PC-3 (cell line): ENCODE measurements at regions not wholly inside any gene's neighbourhood (a gene's known extent, or its start where the extent isn't known, plus 50 kb on each side); places are given as distances from the start of the nearest gene placed in this dataset.

Source experiments
- ATAC-seq: fragments of 200-7000 bp; cut with Tn5 transposase; 2 replicates; pipeline ENCODE4 v1.9.1; 2020; ENCODE audit warnings: mild to moderate bottlenecking, moderate library complexity
- BruUV-seq: library from RNA; stranded (reverse); fragments of 400-500 nt; replicated peaks from 2 replicates; lab custom pipeline; 2021; lab: Mats Ljungman, UMichigan
- CTCF ChIA-PET: fragments of 300-600 bp; sonication (Branson Sonifier 250); formaldehyde crosslinking; loops from one replicate; lab custom pipeline; 2022; ENCODE audit warnings: antibody characterized with exemption; lab: Charles Lee
- POLR2A ChIA-PET: fragments of 300-600 bp; sonication (Branson Sonifier 250); formaldehyde crosslinking; loops from one replicate; lab custom pipeline; 2022; ENCODE audit warnings: antibody characterized with exemption; ENCODE audit not compliant: unreplicated experiment; lab: Charles Lee
- DNase-seq: peaks from one replicate; pipeline ENCODE4 v3.0.0-alpha.2; 2015
- H2AFZ ChIP-seq: fragments of 300-600 bp; sonication (generic); 2 replicates; pipeline ENCODE4 v1.6.0; 2016; ENCODE audit warnings: antibody characterized with exemption, low read length
- H3F3A ChIP-seq: fragments of 300-600 bp; sonication (generic); one replicate; pipeline ENCODE4 v1.6.0; 2017; ENCODE audit warnings: antibody characterized with exemption, low read length, control low read depth, mild to moderate bottlenecking; ENCODE audit not compliant: unreplicated experiment
- H3K27ac ChIP-seq: fragments of 300-600 bp; sonication (generic); 2 replicates; pipeline ENCODE4 v1.5.1; 2016; ENCODE audit warnings: mild to moderate bottlenecking, low read length
- H3K27me3 ChIP-seq: fragments of 300-600 bp; sonication (generic); 2 replicates; pipeline ENCODE4 v1.6.1; 2016; ENCODE audit warnings: low read length, mixed read lengths
- H3K36me3 ChIP-seq: fragments of 300-600 bp; sonication (generic); 2 replicates; pipeline ENCODE4 v1.6.1; 2016; ENCODE audit warnings: low read depth, mixed run types, low read length, mixed read lengths
- H3K4me1 ChIP-seq: fragments of 300-600 bp; sonication (generic); 2 replicates; pipeline ENCODE4 v1.5.1; 2016; ENCODE audit warnings: low read length; ENCODE audit not compliant: insufficient read depth
- H3K4me2 ChIP-seq: fragments of 300-600 bp; sonication (generic); 2 replicates; pipeline ENCODE4 v1.6.0; 2016; ENCODE audit warnings: low read length
- H3K4me3 ChIP-seq: fragments of 300-600 bp; sonication (generic); 2 replicates; pipeline ENCODE4 v1.5.1; 2016; ENCODE audit warnings: mild to moderate bottlenecking, low read length, mixed read lengths
- H3K79me2 ChIP-seq: fragments of 300-600 bp; sonication (generic); 2 replicates; pipeline ENCODE4 v1.6.1; 2017; ENCODE audit warnings: low read length, mixed read lengths
- H3K9ac ChIP-seq: fragments of 300-600 bp; sonication (generic); 2 replicates; pipeline ENCODE4 v1.6.0; 2016; ENCODE audit warnings: mild to moderate bottlenecking, low read length
- H3K9me2 ChIP-seq: fragments of 300-600 bp; sonication (generic); replicated peaks from 2 replicates; pipeline ENCODE4 v1.6.1; 2016; ENCODE audit warnings: mixed run types, low read length, mixed read lengths
- H3K9me3 ChIP-seq: fragments of 300-600 bp; sonication (generic); 2 replicates; pipeline ENCODE4 v1.6.1; 2016; ENCODE audit warnings: low read length, mixed read lengths
- H4K20me1 ChIP-seq: fragments of 300-600 bp; sonication (generic); 2 replicates; pipeline ENCODE4 v1.6.1; 2016; ENCODE audit warnings: low read length, mixed read lengths
- CTCF ChIP-seq: fragments of 300-600 bp; sonication (generic); conservative IDR thresholded peaks from 2 replicates; pipeline ENCODE4 v1.5.1; 2017; ENCODE audit warnings: antibody characterized with exemption, low read depth, mild to moderate bottlenecking, low read length
- EZH2 ChIP-seq: fragments of 300-600 bp; sonication (generic); IDR thresholded peaks from one replicate; pipeline ENCODE4 v1.6.1; 2017; ENCODE audit warnings: antibody characterized with exemption, mild to moderate bottlenecking, low read length; ENCODE audit not compliant: unreplicated experiment
- EZH2phosphoT487 ChIP-seq: fragments of 300-600 bp; sonication (generic); IDR thresholded peaks from 2 replicates; pipeline ENCODE4 v1.6.1; 2018; ENCODE audit warnings: mild to moderate bottlenecking, antibody characterized with exemption, low read length, borderline replicate concordance
- intact Hi-C: fragments of 100-400 bp; cut with micrococcal nuclease; formaldehyde crosslinking; loops from 2 replicates; pipeline ENCODE4 v1.9.0; 2023

GRCh38 chr4:67080046-67080557 lies 465.2 kb downstream of the CENPC start:
- H3K27me3 ChIP-seq, result no peaks in the 10 kb centered on the region; the same call in 1 of the 2 replicates
- no peaks in the 10 kb centered on the region for H3F3A ChIP-seq
- DNase-seq (no peak), ATAC-seq (no peak)
- H2AFZ ChIP-seq, result no peak overlapping the region
- no peaks in the 10 kb centered on the region for H4K20me1 ChIP-seq
- H3K9me3 ChIP-seq, result no peaks in the 10 kb centered on the region
- H3K27ac ChIP-seq, result no peak overlapping the region
- intact Hi-C loops, result no loop called here
- no peaks in the 10 kb centered on the region for H3K36me3 ChIP-seq
- ChIA-PET CTCF (no interaction called here), POLR2A (no interaction called here)
- H3K9ac ChIP-seq, result no peak overlapping the region
- TF ChIP-seq EZH2, result no peak
- BruUV-seq, result no TSS peak
- H3K4me1 ChIP-seq, result 0 out of 2 replicates have a peak, but pooled peaks cover 9% of the 10 kb centered on the region
- no peak overlapping the region for H3K4me3 ChIP-seq
- no peaks in the 10 kb centered on the region for H3K9me2 ChIP-seq
- H3K4me2 ChIP-seq, result no peak overlapping the region
- H3K79me2 ChIP-seq, result no peaks in the 10 kb centered on the region

DNA sequence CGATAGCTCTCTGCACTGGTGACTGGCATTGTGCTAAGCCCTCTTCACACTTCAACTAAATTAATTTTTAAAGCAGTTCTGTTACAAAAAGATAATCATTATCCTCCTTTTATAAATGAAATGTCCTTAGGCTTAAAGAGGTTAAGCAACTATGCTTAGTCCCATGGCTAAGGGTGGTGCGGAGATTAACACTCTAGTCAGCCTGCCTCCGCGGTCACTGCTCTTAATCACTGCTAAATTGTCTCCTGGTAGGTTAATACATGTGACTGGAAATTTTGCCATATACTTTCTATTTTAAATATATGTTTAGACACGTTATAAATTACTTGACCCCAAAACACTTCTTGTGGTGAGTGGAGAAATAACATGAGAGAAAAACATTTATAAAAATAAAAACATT lies 473.7 kb downstream of the CENPC start:
- no peaks in the 10 kb centered on the region for H3K36me3 ChIP-seq
- DNase-seq, result no peak
- H3K9ac ChIP-seq, result no peak overlapping the region
- no peaks in the 10 kb centered on the region; the same call in 1 of the 2 replicates for H3K27me3 ChIP-seq
- no peaks in the 10 kb centered on the region for H3K79me2 ChIP-seq
- ChIA-PET POLR2A (no interaction called here), CTCF (no interaction called here)
- no peaks in the 10 kb centered on the region for H3F3A ChIP-seq
- no peaks in the 10 kb centered on the region for H3K9me2 ChIP-seq
- no peaks in the 10 kb centered on the region for H4K20me1 ChIP-seq
- intact Hi-C loops, result no loop called here
- H3K4me3 ChIP-seq, result no peak overlapping the region
- no peak overlapping the region for H3K27ac ChIP-seq
- H3K4me1 ChIP-seq, result no peaks in the 10 kb centered on the region
- no peak for TF ChIP-seq EZH2phosphoT487
- no peak for TF ChIP-seq CTCF
- no peak for TF ChIP-seq EZH2
- H2AFZ ChIP-seq, result no peak overlapping the region
- no peak overlapping the region for H3K4me2 ChIP-seq
- no TSS peak for BruUV-seq
- H3K9me3 ChIP-seq, result no peaks in the 10 kb centered on the region
- ATAC-seq, result no peak

DNA sequence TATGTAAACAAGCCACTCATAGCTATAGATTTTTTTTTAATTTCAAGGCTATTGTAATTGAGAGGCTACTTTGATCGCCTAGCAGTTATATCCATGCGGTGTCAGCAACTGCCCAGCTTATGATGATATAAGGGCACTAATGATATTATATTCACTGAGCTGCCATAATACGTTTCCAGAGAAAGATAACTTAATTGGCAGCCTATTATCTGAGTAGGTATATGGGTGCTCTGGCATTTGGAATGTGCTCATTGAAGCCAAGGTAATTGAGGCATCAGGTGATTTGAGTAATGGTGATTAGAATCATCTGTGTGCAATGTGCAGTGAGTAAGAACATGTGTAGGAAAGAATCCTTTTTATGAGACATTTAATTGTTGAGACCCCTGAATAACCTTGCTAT lies 490.0 kb downstream of the CENPC start:
- no peak overlapping the region for H3K4me2 ChIP-seq
- DNase-seq, result no peak
- intact Hi-C loops, result no loop called here
- no peaks in the 10 kb centered on the region for H3K36me3 ChIP-seq
- no peaks in the 10 kb centered on the region for H3K9me3 ChIP-seq
- H3K9ac ChIP-seq, result no peak overlapping the region
- H3K4me1 ChIP-seq, result no peaks in the 10 kb centered on the region
- no peak overlapping the region for H3K4me3 ChIP-seq
- no peak for ATAC-seq
- ChIA-PET CTCF (no interaction called here), POLR2A (no interaction called here)
- H3F3A ChIP-seq, result no peaks in the 10 kb centered on the region
- H2AFZ ChIP-seq, result no peak overlapping the region
- no TSS peak for BruUV-seq
- no peaks in the 10 kb centered on the region for H3K9me2 ChIP-seq
- TF ChIP-seq EZH2phosphoT487 (no peak), CTCF (no peak), EZH2 (no peak)
- 0 out of 2 replicates have a peak, but pooled peaks cover 6% of the 10 kb centered on the region for H3K27me3 ChIP-seq
- no peak overlapping the region for H3K27ac ChIP-seq
- H4K20me1 ChIP-seq, result no peaks in the 10 kb centered on the region
- H3K79me2 ChIP-seq, result no peaks in the 10 kb centered on the region
